ENCODE measurements at regions not wholly inside any gene's neighbourhood (a gene's known extent, or its start where the extent isn't known, plus 50 kb on each side); places are given as distances from the start of the nearest gene placed in this dataset.

GRCh38 chr10:6737080-6737641 is 157.1 kb upstream of the PRKCQ start (continued):
- no peak for TF ChIP-seq ARID4A (CRISPR knock-in tag; IDR thresholded peaks at IDR 0.05; ENCODE audit: borderline replicate concordance)
- no peak for TF ChIP-seq ZNF484 (CRISPR knock-in tag; IDR thresholded peaks at IDR 0.05; ENCODE audit: borderline replicate concordance, low read depth)
- TF ChIP-seq HNRNPK (IDR thresholded peaks at IDR 0.05; ENCODE audit: low read depth, low read length, poor library complexity, severe bottlenecking), result no peak
- TF ChIP-seq MATR3 (CRISPR knock-in tag; IDR thresholded peaks at IDR 0.05), result no peak
- no peak for TF ChIP-seq ZBTB49 (CRISPR knock-in tag; IDR thresholded peaks at IDR 0.05; ENCODE audit: borderline replicate concordance)
- no peak for TF ChIP-seq POLR2AphosphoS5 (IDR thresholded peaks at IDR 0.05; ENCODE audit: low read depth, low read length)
- no peak for TF ChIP-seq REL (CRISPR knock-in tag; conservative IDR thresholded peaks at IDR 0.05)
- TF ChIP-seq ZNF224 (CRISPR knock-in tag; IDR thresholded peaks at IDR 0.05), result no peak
